KMS-11 (cell line): ENCODE measurements at regions not wholly inside any gene's neighbourhood (a gene's known extent, or its start where the extent isn't known, plus 50 kb on each side); places are given as distances from the start of the nearest gene placed in this dataset.

Experiments
- H2AFZ ChIP-seq: fragments of 200-600 bp; sonication (generic); 2 replicates; pipeline ENCODE4 v1.6.1; 2016; ENCODE audit warnings: antibody characterized with exemption, mixed run types, low read depth
- H3K27ac ChIP-seq: fragments of 200-600 bp; sonication (generic); 2 replicates; pipeline ENCODE4 v1.6.1; 2016; ENCODE audit warnings: mild to moderate bottlenecking, mixed run types
- H3K27me3 ChIP-seq: fragments of 200-600 bp; sonication (generic); 2 replicates; pipeline ENCODE4 v1.6.1; 2017; ENCODE audit warnings: mild to moderate bottlenecking, low read depth, mixed run types, moderate library complexity; ENCODE audit not compliant: insufficient read depth
- H3K36me3 ChIP-seq: fragments of 200-600 bp; sonication (generic); 2 replicates; pipeline ENCODE4 v1.6.1; 2017; ENCODE audit warnings: mild to moderate bottlenecking, mixed run types; ENCODE audit not compliant: insufficient read depth
- H3K4me1 ChIP-seq: fragments of 200-600 bp; sonication (generic); 2 replicates; pipeline ENCODE4 v1.6.1; 2016; ENCODE audit warnings: mild to moderate bottlenecking, low read depth, mixed run types; ENCODE audit not compliant: poor library complexity, severe bottlenecking
- H3K4me2 ChIP-seq: fragments of 200-600 bp; sonication (generic); 2 replicates; pipeline ENCODE4 v1.7.0; 2016; ENCODE audit warnings: mild to moderate bottlenecking, mixed run types
- H3K4me3 ChIP-seq: fragments of 200-600 bp; sonication (generic); IDR thresholded peaks from 2 replicates; pipeline ENCODE4 v1.6.1; 2017; ENCODE audit warnings: low read depth, low read length, mixed read lengths; ENCODE audit not compliant: insufficient read depth
- H3K79me2 ChIP-seq: fragments of 200-600 bp; sonication (generic); 2 replicates; pipeline ENCODE4 v1.6.1; 2016; ENCODE audit warnings: low read depth, mixed run types; ENCODE audit not compliant: insufficient read depth
- H3K9ac ChIP-seq: fragments of 200-600 bp; sonication (generic); 2 replicates; pipeline ENCODE4 v1.6.1; 2016; ENCODE audit warnings: mild to moderate bottlenecking, mixed run types
- H4K20me1 ChIP-seq: fragments of 200-600 bp; sonication (generic); 2 replicates; pipeline ENCODE4 v1.6.1; 2016; ENCODE audit warnings: mild to moderate bottlenecking, mixed run types; ENCODE audit not compliant: insufficient read depth
- CTCF ChIP-seq: fragments of 200-600 bp; sonication (generic); conservative IDR thresholded peaks from 2 replicates; pipeline ENCODE4 v1.6.1; 2017; ENCODE audit warnings: low read depth, mild to moderate bottlenecking, antibody characterized with exemption, low read length, moderate library complexity, mixed read lengths

- Histone ChIP-seq H3K4me2 (no peak overlapping the region), H3K27ac (no peak overlapping the region)
Observed at GRCh38 chr12:69102856-69103255, 136.5 kb upstream of the CPSF6 start.

GRCh38 chr12:69105101-69105962, 134.0 kb upstream of the CPSF6 start:
- no peak overlapping the region for H3K27ac ChIP-seq
- H3K36me3 ChIP-seq: no peaks in the 10 kb centered on the region
- H3K9ac ChIP-seq: no peak overlapping the region
- no peak overlapping the region for H3K4me3 ChIP-seq
- no peak for TF ChIP-seq CTCF
- H2AFZ ChIP-seq: no peak overlapping the region
- no peaks in the 10 kb centered on the region for H3K4me1 ChIP-seq
- no peaks in the 10 kb centered on the region for H4K20me1 ChIP-seq
- H3K27me3 ChIP-seq: no peaks in the 10 kb centered on the region
- H3K4me2 ChIP-seq: no peak overlapping the region
- H3K79me2 ChIP-seq: no peaks in the 10 kb centered on the region

More at GRCh38 chr12:69102856-69103255, 136.5 kb upstream of the CPSF6 start:
- H3K4me1 ChIP-seq: no peaks in the 10 kb centered on the region
- no peaks in the 10 kb centered on the region for H3K79me2 ChIP-seq
- no peak for TF ChIP-seq CTCF
- no peaks in the 10 kb centered on the region for H4K20me1 ChIP-seq
- no peak overlapping the region for H3K9ac ChIP-seq
- H3K27me3 ChIP-seq: no peaks in the 10 kb centered on the region
- no peak overlapping the region for H2AFZ ChIP-seq
- no peak overlapping the region for H3K4me3 ChIP-seq
- H3K36me3 ChIP-seq: no peaks in the 10 kb centered on the region

- Histone ChIP-seq H3K27me3 (no peaks in the 10 kb centered on the region), H3K9ac (no peak overlapping the region), H2AFZ (no peak overlapping the region), H3K4me1 (no peaks in the 10 kb centered on the region), H3K36me3 (no peaks in the 10 kb centered on the region), H3K79me2 (no peaks in the 10 kb centered on the region), H3K27ac (no peak overlapping the region), H3K4me2 (no peak overlapping the region), H3K4me3 (no peak overlapping the region), H4K20me1 (no peaks in the 10 kb centered on the region)
- TF ChIP-seq CTCF: no peak
Observed at GRCh38 chr12:69106482-69107118, 132.8 kb upstream of the CPSF6 start.

- H3K27me3 ChIP-seq: no peaks in the 10 kb centered on the region
- TF ChIP-seq CTCF: no peak
- H3K9ac ChIP-seq: no peak overlapping the region
- no peaks in the 10 kb centered on the region for H4K20me1 ChIP-seq
- H3K4me3 ChIP-seq: no peak overlapping the region
- H3K79me2 ChIP-seq: no peaks in the 10 kb centered on the region
- no peaks in the 10 kb centered on the region for H3K4me1 ChIP-seq
- no peaks in the 10 kb centered on the region for H3K36me3 ChIP-seq
- H3K27ac ChIP-seq: no peak overlapping the region
- no peak overlapping the region for H3K4me2 ChIP-seq
- no peak overlapping the region for H2AFZ ChIP-seq
Observed at GRCh38 chr12:69107541-69107940, 131.8 kb upstream of the CPSF6 start.
